ENCODE measurements at regions not wholly inside any gene's neighbourhood (a gene's known extent, or its start where the extent isn't known, plus 50 kb on each side); places are given as distances from the start of the nearest gene placed in this dataset.

- TF ChIP-seq FOXA1 (IDR thresholded peaks at IDR 0.05) (no peak), ZNF384 (IDR thresholded peaks at IDR 0.05) (no peak), SP1 (IDR thresholded peaks at IDR 0.05) (no peak), BHLHE40 (IDR thresholded peaks at IDR 0.05; ENCODE audit: borderline replicate concordance) (no peak), SUZ12 (IDR thresholded peaks at IDR 0.05) (no peak), FOXK2 (IDR thresholded peaks at IDR 0.05) (no peak), TARDBP (IDR thresholded peaks at IDR 0.05) (no peak), PKNOX1 (IDR thresholded peaks at IDR 0.05) (no peak), ARNT (IDR thresholded peaks at IDR 0.05) (no peak), HDGF (IDR thresholded peaks at IDR 0.05; ENCODE audit: borderline replicate concordance) (no peak), NFRKB (IDR thresholded peaks at IDR 0.05) (no peak), L3MBTL2 (conservative IDR thresholded peaks at IDR 0.05) (no peak), ELF4 (IDR thresholded peaks at IDR 0.05) (no peak)
These were observed 725.0 kb downstream of the UQCRFS1 start for GRCh38 chr19:28487999-28488398.
